Kidney capillary endothelial cell (primary cell): ENCODE measurements at regions not wholly inside any gene's neighbourhood (a gene's known extent, or its start where the extent isn't known, plus 50 kb on each side); places are given as distances from the start of the nearest gene placed in this dataset.

Experiments used
- DNase-seq: peaks from one replicate; pipeline ENCODE4 v3.0.0-alpha.2; 2018; ENCODE audit warnings: low spot score

DNA sequence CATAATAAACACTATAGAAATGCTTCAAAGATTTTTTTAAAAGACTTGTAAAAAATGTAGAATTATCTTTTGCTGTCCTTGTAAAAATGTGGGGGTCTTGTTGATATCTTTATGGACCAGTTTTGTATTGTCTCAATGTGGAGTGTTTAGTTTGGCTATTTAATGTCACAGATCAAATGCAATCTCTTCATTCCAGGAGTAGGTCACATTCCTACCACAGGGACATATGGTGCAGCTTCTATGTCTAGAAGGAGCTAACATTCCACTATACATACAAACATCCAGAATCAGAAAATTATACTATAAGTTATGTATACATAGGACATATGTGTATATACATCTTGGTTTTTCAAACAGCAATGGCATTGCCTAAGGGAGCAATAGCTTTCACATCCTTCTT lies 345.7 kb downstream of the BMP4 start:
- no peak for DNase-seq

DNA sequence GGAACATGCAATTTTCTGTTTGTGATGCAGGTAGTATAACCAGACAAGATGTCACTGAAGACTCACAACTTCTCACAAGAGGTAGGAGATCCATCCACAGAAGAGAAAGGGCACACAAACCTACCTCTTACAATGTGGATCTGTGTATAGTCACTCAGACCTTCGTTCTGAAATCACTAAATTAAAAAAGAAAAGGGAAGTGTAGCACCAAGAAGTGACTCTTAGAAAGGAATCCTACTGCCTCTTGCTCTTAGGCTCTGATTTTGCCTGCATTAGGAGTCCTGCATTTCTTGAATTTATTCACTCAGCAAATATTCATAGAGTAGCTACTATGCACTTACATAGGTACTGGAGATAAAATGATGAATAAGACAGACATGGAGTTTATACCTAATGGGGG lies 347.6 kb downstream of the BMP4 start:
- DNase-seq: no peak

DNA sequence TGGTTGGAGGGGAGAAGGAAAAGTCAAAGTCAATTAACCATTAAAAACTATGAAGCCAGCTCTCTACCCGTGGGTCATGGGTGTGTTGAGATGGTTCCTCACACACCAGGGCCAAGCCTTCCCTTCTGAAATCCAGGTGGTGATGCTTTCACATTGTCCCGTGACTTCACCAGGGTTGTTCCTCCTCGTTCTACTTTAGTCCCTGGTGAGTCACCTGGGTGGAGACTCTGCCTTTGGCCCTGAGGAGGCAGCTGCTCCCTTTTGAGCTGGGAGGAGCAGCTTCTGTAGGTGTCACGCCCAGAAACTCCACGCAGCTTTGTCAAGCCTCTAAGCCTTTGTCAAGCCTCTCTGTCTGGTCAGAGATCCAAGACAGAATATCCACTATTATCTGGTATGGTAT lies 348.3 kb downstream of the BMP4 start:
- DNase-seq: no peak

DNA sequence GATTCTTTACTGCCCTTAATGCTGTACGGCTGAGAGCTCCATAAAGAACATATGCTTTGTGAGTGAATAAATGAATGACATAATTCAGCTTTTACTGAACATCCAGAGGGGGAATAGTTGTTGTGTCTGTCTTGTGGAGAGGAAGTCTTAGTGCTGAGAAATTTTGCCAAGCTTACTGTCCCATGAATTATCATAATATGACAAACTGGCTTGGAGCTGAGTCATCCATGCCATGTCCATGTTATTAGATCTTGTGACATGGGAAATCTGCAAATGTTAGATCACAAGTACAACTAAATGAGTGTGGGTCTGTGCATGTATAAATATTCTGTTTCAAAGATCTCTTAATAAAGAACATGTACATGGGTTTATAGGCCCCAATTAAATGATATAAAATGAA lies 350.4 kb downstream of the BMP4 start:
- DNase-seq: no peak

DNA sequence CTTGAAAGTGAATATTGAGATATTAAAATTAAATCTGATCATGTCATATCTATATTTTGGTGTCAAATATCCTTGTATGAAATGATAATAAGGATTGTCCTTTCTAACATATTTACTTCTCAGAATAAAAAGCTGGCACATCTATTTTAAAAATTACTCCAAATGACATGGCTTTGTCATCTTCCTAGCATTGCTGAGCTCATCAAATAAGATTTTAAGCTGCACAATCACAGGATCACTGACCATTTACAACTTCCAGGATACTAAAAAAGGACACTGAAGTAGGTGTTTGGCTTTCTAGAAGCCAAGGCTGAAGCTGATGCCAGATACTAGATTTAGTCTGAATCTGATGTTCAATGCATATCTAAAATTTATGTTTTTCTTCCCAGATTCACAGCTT lies 351.1 kb downstream of the BMP4 start:
- DNase-seq: no peak

DNA sequence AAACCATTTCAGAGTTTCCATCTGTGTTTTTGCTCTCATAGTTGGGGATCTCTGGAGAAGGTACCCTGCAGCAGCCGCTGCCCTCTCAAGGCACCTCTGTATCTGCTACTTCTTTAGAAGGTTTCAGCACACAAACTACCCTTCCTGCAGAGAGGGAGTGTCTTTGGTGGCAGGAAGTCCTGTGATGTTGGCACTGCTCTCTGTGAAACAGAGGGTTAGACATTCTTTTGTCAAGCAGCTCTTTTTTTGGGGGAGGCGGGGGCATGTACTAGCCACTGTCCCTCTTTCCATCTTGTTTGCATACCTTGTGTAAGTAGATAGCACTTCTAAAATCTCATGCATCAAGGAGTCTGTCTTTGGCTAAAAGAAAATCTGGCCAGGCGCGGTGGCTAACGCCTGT lies 352.6 kb downstream of the BMP4 start:
- DNase-seq: no peak

DNA sequence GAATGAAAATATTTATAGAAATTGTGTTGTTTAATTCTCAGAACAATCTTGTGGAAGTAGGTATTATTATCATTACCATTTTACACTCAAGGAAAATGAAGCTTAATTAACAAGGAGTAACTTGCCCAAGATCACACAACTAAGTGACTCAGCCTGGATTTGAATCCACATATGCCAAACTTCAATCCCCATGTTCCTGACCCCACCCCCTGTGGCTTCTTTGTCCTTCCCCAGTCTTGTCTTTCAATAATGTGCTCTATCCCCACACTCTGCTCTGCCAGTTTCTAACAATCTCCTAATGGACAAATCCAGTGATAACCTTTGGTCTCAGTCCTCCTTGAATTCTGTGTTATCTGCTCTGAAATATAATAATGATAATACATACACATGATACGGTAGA lies 355.2 kb downstream of the BMP4 start:
- DNase-seq: no peak

DNA sequence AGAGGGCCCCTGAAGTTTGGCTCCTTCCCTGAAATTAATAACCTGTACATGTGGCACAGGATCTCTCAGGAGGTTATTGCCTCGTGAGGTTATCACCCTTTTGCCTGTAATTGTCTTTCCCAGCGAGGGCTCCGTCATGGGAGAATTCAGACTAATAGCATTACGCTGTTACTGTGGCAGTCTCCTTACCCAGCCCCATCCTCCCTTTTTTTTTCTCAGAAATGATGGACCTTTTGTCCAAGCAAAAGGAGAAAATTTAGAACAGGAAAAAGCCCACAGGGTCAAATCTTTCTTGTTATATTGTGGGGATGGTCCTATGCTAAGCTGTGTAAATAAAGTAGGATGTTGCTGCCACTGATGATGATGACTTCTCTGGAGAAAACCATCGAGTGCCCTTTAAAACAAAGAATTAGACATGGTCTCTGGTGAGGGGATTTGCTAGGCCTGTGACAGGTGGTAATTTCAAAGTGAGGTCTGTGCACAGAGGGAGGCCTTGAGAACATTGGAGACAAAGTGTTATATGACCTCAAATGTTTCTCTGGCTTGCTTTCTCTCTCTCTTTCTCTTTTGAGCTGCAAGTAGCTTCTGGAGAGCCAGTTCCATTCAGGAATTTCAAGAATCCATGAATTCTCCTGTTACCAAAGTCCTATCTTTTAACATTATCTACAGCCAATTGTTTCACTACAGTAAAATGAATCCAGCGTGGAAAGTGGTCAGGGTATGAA lies 357.2 kb downstream of the BMP4 start:
- no peak for DNase-seq

DNA sequence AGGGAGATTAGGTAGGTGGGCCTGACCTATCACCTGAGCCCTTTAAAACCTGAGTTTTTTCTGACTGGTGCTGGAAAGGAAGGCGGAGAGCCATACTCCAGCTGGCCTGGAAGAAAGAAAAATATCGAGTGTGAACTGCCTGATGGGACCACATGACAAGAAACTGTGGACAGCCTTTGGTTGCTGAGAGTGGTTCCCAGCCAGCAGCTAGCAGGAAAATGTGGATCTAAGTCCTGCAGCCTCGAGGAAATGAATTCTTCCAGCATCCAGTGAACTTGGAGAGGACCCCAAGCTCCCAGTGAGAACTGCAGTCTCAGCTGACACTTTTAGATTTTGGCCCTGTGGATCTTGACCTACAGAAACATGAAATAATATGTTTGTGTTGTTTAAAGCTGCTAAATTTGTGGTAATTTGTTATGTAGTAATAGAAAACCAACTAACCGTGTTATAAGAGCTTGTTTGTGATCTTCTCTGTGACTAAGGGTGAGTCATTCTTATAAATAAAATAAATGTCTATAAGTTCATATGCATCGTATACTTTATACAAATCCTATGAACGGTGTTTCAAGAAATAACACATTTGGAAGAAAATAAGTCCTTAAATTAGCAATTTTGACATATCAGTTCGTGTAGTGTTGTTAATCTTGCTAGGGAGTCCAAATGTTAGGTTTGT lies 359.6 kb downstream of the BMP4 start:
- DNase-seq: no peak

DNA sequence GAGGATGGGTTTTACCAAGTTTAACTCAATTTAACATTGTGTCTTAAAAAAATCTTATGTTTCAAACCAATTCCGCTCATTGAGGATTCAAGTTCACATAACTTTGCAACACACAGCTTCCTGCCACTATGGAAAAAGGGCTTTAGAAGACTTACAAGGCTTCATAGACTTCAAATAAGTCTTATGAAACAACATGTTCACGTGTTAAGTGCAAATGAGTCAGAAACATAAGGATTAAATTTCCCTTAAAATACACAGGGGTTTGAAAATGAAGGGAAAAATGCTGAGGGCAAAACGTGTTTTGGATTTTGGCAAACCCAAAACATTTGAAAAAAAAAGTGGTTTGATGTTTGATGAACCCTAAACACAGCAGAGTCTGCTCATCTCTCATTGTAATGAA lies 364.8 kb downstream of the BMP4 start:
- DNase-seq: no peak

DNA sequence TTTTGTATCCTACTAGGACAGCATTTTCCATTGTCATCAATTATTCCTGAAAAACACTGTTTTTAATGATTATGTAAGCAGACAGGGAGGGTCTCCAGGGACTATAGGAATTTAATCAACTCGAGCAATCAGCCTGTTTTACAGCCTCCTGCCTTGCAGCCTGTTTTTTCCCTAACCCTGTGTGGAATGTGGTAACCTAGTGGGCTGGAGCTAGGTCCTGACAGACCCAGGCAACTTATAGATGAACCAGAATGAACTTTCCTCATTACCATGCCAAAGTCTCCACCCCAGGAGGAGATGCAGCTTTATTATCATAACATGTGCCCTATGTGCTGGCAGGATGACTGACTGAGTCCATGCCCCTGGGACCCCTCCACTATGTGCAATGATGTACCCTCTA lies 375.1 kb downstream of the BMP4 start:
- no peak for DNase-seq

DNA sequence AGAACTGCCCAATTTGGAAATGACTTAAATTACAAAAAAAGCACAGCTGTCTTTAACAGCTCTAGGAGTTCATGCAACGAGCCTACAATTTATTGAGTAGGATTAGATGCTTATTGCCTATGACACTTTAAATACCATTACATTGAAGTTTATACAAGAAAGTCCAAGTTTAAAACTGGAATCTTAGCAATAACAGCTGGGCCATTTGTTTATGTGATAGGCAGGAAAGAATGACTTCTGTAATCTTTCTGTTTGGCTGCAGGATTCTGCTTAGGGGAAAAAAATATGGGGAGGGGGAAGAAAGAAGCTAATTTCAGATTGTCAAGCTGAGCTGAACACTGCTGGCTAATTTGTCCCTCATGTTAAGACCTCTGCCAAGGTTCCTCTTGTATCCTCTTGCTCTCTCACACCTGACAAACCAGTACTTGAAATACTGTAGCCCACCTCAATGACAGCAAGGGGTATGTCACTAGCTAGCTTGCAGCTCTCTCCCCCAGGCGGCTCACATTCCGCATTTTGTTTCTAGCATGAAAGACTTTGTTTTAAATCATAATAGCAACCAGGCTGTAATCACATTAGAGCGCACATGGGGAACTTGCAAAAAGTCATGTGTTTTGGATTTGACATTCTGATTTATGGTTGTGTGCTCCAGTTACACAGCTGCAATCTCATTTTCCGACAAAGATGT lies 384.8 kb downstream of the BMP4 start:
- no peak for DNase-seq

DNA sequence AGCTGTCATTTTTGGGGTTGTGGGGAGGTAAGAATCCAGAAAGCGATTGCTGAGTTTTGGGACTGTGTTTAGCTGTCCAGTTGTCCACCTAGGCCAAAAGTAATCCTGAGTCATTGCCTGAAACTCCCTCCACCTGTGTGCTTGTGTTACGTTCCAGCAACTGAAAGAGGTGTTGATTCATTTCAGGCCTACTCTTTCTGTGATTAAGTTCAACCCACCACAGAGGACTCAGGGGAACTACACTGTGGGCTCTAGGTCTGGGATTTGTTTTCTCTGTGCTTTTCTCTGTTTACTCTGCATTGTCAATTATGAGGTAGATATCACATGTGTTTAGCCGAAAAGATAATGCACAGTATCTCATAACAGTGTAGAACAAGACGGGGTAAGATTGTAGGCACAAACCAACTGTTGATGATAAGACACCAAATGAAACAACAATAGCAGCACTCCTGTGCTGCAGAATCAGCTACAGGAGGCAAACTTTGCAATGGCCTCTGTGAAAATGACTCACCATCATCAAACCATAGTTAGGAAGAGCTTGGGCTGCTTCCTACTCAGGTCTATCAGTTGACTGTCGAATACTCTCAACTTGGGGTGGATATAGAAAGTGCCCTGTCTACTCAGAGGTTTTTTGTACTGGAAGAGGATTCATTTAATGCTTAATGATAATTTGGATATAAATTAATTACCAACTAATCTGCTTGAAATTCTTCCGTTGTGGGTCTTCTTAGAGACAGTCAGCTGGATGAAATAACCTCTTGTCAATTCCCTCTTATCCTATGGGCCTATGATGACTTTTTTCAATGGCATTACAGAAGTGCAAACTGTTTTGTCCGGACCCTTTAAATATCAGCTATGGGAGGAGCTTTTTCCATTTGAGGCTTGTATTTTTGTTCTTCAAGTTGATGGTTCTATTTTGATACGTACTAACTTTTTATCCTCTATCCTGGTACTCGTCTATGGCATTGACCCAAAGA lies 385.9 kb downstream of the BMP4 start:
- no peak for DNase-seq

DNA sequence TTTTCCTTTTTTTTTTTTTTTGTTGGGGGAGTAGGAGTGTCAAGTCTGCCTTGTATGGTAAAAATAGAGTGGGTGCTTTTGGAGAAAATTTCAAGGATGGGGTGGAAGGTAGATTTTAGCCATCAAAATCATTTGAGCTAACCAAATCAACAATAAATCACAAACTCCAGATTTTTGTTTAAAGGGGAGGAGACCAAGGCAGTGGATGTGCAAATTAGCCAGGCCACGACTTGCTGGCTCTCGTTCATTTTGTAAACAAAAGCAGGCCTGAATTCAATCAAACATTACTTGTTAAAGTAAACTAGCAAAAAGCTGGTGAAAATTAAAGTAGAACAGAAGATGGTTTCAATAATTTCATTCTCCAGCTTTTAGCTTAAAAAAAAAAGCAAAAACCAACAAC lies 387.2 kb downstream of the BMP4 start:
- no peak for DNase-seq

DNA sequence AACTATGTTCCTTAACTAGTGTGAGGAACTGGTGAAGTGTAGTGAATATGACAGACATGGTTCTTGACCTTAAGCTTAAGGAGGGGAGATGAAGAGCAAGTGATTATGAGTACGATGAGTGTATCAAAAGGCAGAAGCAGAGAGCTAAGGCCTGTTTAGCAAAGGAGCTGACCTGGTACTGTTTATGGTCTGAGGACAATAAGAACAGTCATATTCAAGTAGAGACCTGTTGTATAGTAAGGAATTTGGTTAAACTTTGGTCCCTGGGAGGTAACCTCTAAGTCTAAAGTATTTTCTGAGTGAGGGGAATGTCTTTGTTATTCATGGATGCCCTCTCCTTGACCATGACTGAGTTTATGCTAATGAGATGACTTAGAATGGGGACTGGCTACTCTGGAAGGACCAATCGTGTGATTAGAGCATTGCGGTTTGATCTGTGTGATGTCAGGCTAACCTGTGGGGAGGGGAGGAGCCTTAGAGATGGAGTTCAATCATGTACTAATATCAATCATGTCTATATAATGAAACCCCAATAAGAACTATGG lies 389.3 kb downstream of the BMP4 start:
- DNase-seq: no peak

DNA sequence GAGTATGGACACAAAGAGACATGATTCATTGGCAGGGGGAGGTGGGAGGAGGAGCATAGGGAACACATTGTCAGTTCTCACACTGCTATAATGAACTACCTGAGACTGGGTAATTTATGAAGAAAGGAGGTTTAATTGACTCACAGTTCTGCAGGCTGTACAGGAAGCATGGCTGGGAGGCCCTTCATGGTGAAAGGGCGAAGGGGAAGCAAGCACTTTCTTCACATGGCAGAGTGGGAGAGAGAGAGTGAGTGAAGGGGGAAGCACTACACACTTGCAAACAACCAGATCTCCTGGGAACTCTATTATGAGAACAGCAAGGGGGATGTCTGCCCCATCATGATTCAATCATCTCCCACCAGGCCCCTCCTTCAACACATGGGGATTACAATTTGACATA lies 391.8 kb downstream of the BMP4 start:
- no peak for DNase-seq

DNA sequence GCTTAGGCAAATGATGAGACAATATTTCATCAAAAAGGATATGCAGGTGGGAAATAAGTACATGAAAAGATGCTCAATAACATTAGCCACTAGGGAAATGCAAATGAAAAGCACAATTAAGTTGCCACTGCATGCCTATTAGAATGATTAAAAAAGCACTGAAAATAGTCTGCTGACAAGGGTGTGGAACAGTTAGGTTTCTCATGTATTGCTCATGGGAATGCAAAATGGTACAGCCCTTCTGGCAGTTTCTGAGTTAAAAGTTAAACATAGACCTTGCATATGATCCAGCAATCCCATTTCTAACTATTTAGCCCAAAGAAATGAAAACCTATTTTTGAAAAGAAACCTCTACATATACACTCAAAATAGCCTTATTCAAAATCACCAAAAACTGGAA lies 393.0 kb downstream of the BMP4 start:
- no peak for DNase-seq

DNA sequence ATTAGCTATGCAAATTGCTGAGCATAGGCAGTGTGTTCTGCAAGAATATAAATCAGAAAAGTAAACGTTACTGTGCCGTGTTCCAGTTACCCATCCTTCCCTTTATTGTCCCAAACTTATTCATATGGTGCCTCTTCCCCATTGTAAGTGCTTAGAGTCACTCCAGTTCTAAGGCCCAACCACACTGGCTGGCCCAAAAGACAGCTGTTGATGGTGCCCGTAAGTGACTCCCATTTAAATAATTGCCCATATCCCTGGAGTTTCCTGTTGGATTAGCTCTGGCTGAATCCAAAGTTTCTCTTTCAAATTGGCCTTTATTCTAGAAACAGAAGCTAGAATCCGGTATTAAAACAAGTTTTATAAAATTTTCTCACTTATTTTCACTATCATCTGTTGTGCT lies 400.1 kb upstream of the DDHD1 start:
- DNase-seq: no peak

DNA sequence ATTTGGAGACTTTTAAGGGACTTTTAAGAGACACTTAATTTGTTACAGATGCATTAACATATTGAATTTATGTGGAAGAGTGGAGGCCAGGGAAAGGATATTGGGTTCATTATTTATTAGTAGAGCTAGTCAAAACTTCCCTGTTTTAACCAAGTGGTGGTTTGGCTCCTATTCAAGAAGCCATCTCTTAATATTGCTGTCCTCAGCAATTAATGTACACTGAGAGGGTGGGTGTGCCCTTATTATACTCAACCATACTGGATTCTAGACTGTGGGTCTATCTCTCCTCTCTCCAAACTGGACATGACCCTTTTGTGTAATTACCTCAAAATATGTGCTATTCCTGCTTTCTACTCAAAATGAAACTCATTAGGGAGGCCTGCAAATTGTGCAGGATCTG lies 398.7 kb upstream of the DDHD1 start:
- no peak for DNase-seq

DNA sequence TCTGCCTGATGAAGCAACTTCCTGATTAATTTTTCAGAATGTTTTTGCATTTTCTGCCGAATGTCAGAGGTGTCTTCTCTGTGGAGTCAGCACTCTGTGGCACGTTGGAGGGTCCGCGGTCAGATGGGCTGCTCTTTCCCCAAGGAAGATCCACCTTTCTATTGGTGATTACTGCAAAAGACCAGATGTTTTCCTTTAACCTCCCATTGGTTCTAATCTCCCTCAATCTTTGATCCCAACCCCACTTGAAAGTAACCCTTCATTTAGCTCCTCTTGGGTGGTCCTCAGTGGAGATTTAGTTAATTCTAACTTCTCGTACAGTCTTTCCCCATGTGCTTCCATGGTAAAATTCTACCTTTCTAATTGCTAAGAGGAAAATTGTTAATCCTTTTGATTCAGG lies 397.7 kb upstream of the DDHD1 start:
- no peak for DNase-seq

DNA sequence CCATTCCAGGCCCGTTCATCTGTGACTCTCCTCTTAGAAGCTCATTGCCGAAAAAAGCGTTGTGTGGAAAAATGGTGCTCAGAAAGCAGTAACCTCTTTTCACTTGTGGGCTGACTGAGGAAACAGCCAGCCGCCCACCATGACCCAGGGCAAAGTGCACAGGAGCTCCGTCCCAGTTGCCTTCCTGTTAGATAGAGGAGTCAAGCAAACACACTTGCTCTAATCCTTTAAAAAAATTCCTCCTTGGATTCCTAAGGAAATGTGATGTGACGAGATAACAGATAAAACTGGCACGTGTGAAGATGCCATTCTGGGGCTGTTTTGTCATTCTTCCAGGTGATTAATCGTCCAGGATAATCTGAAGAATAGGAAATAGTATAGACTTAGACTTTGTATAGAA lies 396.8 kb upstream of the DDHD1 start:
- DNase-seq: no peak

DNA sequence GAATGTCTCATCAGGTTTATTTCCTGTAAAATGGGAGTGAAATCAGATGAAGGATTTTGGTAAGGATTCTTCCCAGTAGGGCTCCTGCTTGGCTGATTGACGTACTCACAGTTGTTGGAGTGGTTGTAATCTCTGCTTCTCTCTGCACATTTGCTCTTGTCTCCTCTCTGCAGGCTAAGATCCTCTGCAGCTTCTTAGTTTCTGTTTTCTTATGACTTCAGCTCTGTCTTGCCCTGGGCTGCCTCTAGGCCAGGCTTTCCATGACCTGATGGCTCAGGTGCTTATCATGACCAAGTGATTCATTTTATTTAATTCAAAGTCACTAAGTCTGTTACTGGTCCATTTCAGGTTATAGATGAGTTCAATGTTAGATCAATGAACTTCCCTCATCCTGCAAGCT lies 394.5 kb upstream of the DDHD1 start:
- no peak for DNase-seq
